ENCODE measurements at regions not wholly inside any gene's neighbourhood (a gene's known extent, or its start where the extent isn't known, plus 50 kb on each side); places are given as distances from the start of the nearest gene placed in this dataset.

DNA sequence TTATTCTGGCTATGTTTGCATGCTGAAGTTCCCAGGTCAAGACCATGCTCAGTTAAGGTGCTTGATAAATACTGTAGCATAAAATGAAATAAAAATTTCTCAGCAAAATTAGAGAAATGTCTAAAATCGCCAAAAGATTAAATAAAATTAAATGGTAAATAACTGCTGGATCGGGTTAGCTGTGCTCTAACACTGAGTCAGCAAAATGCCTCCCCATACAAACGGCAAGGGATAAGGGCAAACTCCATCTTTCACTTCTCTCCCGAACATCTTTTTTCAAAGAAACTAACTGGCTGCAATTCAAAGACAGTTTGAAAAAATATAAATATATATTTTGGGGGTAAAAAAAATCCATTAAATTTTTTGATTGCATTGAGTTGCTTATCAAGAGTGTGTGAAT lies 162.2 kb upstream of the ZFHX3 start:
- H3K27ac ChIP-seq, result no peak overlapping the region
- TF ChIP-seq, protein P1, sequence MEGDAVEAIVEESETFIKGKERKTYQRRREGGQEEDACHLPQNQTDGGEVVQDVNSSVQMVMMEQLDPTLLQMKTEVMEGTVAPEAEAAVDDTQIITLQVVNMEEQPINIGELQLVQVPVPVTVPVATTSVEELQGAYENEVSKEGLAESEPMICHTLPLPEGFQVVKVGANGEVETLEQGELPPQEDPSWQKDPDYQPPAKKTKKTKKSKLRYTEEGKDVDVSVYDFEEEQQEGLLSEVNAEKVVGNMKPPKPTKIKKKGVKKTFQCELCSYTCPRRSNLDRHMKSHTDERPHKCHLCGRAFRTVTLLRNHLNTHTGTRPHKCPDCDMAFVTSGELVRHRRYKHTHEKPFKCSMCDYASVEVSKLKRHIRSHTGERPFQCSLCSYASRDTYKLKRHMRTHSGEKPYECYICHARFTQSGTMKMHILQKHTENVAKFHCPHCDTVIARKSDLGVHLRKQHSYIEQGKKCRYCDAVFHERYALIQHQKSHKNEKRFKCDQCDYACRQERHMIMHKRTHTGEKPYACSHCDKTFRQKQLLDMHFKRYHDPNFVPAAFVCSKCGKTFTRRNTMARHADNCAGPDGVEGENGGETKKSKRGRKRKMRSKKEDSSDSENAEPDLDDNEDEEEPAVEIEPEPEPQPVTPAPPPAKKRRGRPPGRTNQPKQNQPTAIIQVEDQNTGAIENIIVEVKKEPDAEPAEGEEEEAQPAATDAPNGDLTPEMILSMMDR (conservative IDR thresholded peaks at IDR 0.05), result no peak
- no peak for TF ChIP-seq ZFX (IDR thresholded peaks at IDR 0.05)

DNA sequence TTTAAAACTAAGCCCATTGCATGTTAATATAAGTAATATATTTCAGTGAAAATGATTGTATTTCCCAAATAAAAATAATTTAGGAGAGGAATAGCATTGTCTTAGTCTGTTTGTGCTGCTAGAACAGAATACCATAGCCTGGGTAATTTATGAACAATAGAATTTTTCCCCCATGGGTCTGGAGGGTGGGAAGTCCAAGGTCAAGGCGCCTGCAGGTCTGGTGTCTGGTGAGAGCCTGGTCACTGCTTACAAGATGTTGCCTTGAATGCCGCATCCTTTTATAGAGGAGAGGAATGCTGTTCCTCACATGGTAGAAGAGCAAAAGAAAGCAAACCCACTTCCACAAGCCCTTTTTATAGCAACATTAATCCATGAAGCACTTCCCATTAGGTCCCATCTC lies 161.3 kb upstream of the ZFHX3 start:
- H3K27ac ChIP-seq, result no peak overlapping the region
- TF ChIP-seq, protein P1 (conservative IDR thresholded peaks at IDR 0.05), result no peak
- TF ChIP-seq ZFX (IDR thresholded peaks at IDR 0.05), result no peak

DNA sequence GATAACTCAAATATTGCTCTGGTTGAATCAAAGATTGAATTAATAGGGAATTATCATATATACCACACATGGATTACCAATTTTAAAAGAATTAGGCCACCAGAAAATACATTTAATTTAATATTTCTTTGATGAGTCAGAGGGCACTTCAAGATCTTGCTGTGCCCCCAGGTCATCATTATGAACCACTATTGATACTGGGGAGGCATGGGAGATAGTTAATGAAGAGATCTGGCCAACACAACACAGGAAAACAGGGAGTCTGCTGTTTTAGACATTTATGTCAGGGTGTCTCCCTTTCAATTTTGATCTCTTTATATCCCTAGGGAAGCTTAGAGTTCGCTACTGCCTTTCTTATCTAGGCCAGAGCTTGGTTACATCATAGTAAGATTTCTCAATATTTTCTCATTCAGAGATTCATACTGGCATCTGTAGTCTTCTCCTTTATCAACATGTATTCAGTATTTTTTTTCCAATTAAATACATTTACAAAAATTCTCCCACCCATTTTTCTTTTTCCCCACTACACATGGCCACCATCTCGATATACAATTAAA lies 158.3 kb upstream of the ZFHX3 start:
- TF ChIP-seq ZFX (IDR thresholded peaks at IDR 0.05), result no peak
- TF ChIP-seq, protein P1 (conservative IDR thresholded peaks at IDR 0.05), result no peak
- H3K27ac ChIP-seq, result no peak overlapping the region

DNA sequence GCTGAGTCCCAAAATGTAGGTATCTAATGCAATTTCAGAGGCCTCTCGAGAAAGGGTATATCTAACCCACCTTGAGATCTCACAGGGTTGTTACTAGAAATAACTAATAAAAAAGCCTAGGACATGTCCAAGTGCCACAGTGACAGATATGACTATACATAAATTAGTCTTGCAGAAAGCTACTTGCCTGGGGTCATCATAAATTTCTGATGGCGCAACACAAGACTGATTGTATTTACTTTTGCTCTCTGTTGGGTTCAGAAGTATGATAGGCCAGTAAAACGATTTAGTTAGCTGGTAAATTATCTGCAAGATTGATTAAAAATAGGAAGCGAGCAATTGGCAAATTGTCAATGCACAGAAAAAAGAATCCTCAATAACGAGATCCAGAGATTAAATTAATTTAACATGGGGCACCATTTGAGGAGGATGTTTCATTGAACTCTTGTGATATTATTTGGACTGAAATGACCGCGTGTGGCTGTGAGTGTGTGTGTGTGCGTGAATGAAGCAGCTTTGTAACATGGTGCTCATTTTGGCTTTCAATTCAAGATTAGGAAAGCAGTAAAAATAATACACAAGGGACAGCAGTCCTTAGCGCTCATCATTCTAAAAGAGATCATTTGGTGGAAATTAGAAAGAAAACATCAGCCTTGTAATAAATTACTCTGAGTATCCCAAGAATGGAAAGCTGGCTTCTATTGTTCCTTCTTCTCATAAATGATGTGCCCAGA lies 157.4 kb upstream of the ZFHX3 start:
- no peak for TF ChIP-seq ZFX (IDR thresholded peaks at IDR 0.05)
- TF ChIP-seq, protein P1 (conservative IDR thresholded peaks at IDR 0.05), result no peak
- H3K27ac ChIP-seq, result no peak overlapping the region

DNA sequence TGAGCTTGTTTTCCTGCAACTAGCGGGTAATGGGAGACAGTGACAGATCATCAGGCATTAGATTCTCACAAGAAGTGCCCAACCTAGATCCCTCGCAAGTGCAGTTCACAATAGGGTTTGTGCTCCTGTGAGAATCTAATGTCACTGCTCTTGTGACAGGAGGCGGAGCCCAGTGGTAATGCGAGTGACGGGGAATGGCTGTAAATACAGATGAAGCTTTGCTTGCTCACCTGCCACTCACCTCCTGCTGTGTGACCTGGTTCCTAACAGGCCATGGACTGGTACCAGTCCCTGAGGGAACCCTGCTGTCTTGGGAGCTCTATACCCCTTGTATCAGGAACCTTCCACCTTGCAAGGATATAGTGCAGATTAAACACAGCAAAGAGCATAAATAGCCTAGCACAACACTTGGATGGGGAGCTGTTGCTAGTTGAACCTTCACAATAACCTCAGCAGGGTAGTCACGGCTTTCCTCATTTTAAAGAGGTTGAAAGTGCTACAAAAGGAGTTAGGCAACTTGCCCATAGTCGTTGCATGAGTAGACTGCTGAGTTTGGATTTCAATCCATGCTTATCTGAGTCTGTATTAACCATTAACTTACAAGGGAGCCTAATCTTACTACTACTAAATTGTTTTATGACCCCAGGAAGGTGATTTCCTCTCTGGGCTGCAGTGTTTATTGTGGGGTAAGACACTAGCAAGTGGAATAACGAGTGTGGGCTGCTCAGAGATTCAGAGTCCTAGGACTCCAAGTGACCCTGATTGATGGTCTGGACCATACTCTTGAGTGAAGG lies 156.6 kb upstream of the ZFHX3 start:
- TF ChIP-seq ZFX (IDR thresholded peaks at IDR 0.05), result no peak
- TF ChIP-seq, protein P1 (conservative IDR thresholded peaks at IDR 0.05), result no peak
- no peak overlapping the region for H3K27ac ChIP-seq

DNA sequence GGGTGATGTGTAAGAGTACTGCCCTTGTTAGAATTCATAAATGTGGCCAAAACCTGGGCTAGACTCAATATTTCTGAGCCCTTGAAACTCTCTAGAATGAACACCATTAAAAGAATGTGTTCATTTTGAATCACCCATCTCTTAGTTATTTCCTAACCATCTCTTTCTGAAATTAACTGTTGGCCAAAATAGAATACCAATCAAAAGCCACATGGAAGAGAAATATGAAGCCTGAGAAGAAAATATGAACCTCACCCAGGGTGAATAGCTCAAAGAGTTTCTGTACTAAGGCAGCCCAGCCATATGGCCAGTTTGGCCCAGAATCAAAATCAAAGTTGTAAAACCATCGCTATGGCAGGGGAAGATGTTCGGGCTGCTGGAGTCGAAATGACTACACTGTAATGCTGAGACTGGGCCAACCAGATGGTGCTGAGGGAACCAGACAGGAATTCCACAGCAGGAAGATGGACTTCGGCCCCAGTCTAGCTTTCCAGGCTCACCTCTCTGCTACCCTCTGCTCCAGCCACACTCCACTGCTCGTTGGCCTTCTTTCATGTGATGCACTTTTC lies 154.3 kb upstream of the ZFHX3 start:
- H3K27ac ChIP-seq, result no peak overlapping the region
- no peak for TF ChIP-seq ZFX (IDR thresholded peaks at IDR 0.05)
- TF ChIP-seq, protein P1 (conservative IDR thresholded peaks at IDR 0.05), result no peak

DNA sequence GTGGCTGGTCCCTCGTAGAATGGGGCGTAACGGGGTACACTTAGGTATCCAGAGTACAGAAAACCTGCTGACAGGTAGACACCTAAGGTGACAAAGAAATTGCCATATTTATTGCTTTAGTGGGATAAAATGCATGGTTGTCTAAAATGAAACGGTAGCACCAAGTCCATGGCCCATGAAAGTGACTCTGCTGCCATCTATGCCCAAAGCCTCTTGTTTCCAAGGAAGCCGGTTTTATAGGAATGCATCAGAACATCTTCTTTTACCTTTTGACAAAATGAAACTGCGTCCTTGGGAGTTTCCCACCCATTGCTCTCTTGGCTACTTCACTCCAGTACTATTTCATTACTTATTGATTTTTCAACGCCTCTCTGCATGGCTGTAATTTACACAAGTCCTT lies 151.3 kb upstream of the ZFHX3 start:
- TF ChIP-seq ZFX (IDR thresholded peaks at IDR 0.05), result no peak
- TF ChIP-seq, protein P1 (conservative IDR thresholded peaks at IDR 0.05), result peak; percentile 23

More for the DNA sequence above, 151.3 kb upstream of the ZFHX3 start:
- no peak overlapping the region for H3K27ac ChIP-seq

Data from C4-2B (cell line).